ENCODE measurements at regions not wholly inside any gene's neighbourhood (a gene's known extent, or its start where the extent isn't known, plus 50 kb on each side); places are given as distances from the start of the nearest gene placed in this dataset.
"Not testable (repeated sequence)": the region's sequence is repeated elsewhere in the genome, so short reads cannot be mapped to it uniquely, and the experiment has no call there.

- intact Hi-C loops (cut with micrococcal nuclease): no loop called here
Measured at GRCh38 chrX:68997511-68997910, 167.7 kb downstream of the PJA1 start.

GRCh38 chrX:68995780-68996551, 167.1 kb downstream of the EFNB1 start:
- intact Hi-C loops (cut with micrococcal nuclease): no loop called here

- intact Hi-C loops (cut with micrococcal nuclease): no loop called here
Measured at GRCh38 chrX:68995386-68995779, 166.6 kb downstream of the EFNB1 start.

- intact Hi-C loops (cut with micrococcal nuclease): no loop called here
Measured at GRCh38 chrX:68994891-68995255, 166.1 kb downstream of the EFNB1 start.

- intact Hi-C loops (cut with micrococcal nuclease): no loop called here
Measured at GRCh38 chrX:68994135-68994890, 165.5 kb downstream of the EFNB1 start.

GRCh38 chrX:68992821-68993397, 164.1 kb downstream of the EFNB1 start:
- intact Hi-C loops (cut with micrococcal nuclease): no loop called here

- intact Hi-C loops (cut with micrococcal nuclease): no loop called here
Measured at GRCh38 chrX:68991691-68992345, 163.0 kb downstream of the EFNB1 start.

GRCh38 chrX:68990948-68991347, 162.1 kb downstream of the EFNB1 start:
- intact Hi-C loops (cut with micrococcal nuclease): no loop called here

- intact Hi-C loops (cut with micrococcal nuclease): no loop called here
Measured at GRCh38 chrX:68989865-68990606, 161.2 kb downstream of the EFNB1 start.

- intact Hi-C loops (cut with micrococcal nuclease): no loop called here
Measured at GRCh38 chrX:68989456-68989855, 160.6 kb downstream of the EFNB1 start.

GRCh38 chrX:68988865-68989264, 160.0 kb downstream of the EFNB1 start:
- intact Hi-C loops (cut with micrococcal nuclease): no loop called here

- intact Hi-C loops (cut with micrococcal nuclease): no loop called here
Measured at GRCh38 chrX:68985135-68985755, 156.4 kb downstream of the EFNB1 start.

- intact Hi-C loops (cut with micrococcal nuclease): no loop called here
Measured at GRCh38 chrX:68983004-68983857, 154.4 kb downstream of the EFNB1 start.

- intact Hi-C loops (cut with micrococcal nuclease): no loop called here
Measured at GRCh38 chrX:68982476-68982875, 153.7 kb downstream of the EFNB1 start.

- intact Hi-C loops (cut with micrococcal nuclease): no loop called here
Measured at GRCh38 chrX:68980906-68981616, 152.2 kb downstream of the EFNB1 start.

- intact Hi-C loops (cut with micrococcal nuclease): no loop called here
Measured at GRCh38 chrX:68978655-68979054, 149.8 kb downstream of the EFNB1 start.

GRCh38 chrX:68978255-68978654, 149.4 kb downstream of the EFNB1 start:
- intact Hi-C loops (cut with micrococcal nuclease): no loop called here

- intact Hi-C loops (cut with micrococcal nuclease): no loop called here
Measured at GRCh38 chrX:68953331-68953730, 124.5 kb downstream of the EFNB1 start.

GRCh38 chrX:68951942-68952619, 123.3 kb downstream of the EFNB1 start:
- intact Hi-C loops (cut with micrococcal nuclease): not testable (repeated sequence)
